ENCODE measurements at regions not wholly inside any gene's neighbourhood (a gene's known extent, or its start where the extent isn't known, plus 50 kb on each side); places are given as distances from the start of the nearest gene placed in this dataset.

- Histone ChIP-seq H3K27ac (ENCODE audit: low read depth, low read length) (no peak overlapping the region), H3K27me3 (ENCODE audit: insufficient read depth, low read length, poor library complexity, severe bottlenecking) (no peaks in the 10 kb centered on the region), H3K4me3 (ENCODE audit: low read length) (no peak overlapping the region), H3K9me3 (ENCODE audit: low read length) (no peaks in the 10 kb centered on the region), H3K4me1 (ENCODE audit: insufficient read depth, low read length) (no peaks in the 10 kb centered on the region), H3K36me3 (ENCODE audit: insufficient read depth, low read length) (no peaks in the 10 kb centered on the region)
- ChIA-PET POLR2A (no interaction called here), CTCF (no interaction called here)
- DNase-seq = no peak
- no peak overlapping the region for H3K4me3 Mint-ChIP-seq
- no peaks in the 10 kb centered on the region for H3K4me1 Mint-ChIP-seq
- H3K27ac Mint-ChIP-seq = no peak overlapping the region
- peaks cover 2 to 4% of the 10 kb centered on the region in 2 donors for H3K27me3 Mint-ChIP-seq
- no peaks in the 10 kb centered on the region for H3K36me3 Mint-ChIP-seq
- no peaks in the 10 kb centered on the region for H3K9me3 Mint-ChIP-seq
Measured at GRCh38 chr6:40116832-40117231, 182.6 kb upstream of the MOCS1 start.

- no peak overlapping the region for H3K4me3 ChIP-seq (ENCODE audit: low read length)
- H3K4me1 ChIP-seq (ENCODE audit: insufficient read depth, low read length) = no peaks in the 10 kb centered on the region
- CTCF ChIA-PET = no interaction called here
- POLR2A ChIA-PET = no interaction called here
- no peaks in the 10 kb centered on the region for H3K36me3 ChIP-seq (ENCODE audit: insufficient read depth, low read length)
- no peak for DNase-seq
- Mint-ChIP-seq H3K36me3 (no peaks in the 10 kb centered on the region), H3K4me3 (no peak overlapping the region), H3K9me3 (peaks cover 0 to 3% (median 3%) of the 10 kb centered on the region in 5 donors), H3K27me3 (peaks cover 2 to 4% of the 10 kb centered on the region in 2 donors), H3K4me1 (no peaks in the 10 kb centered on the region), H3K27ac (no peak overlapping the region)
- no peaks in the 10 kb centered on the region for H3K27me3 ChIP-seq (ENCODE audit: insufficient read depth, low read length, poor library complexity, severe bottlenecking)
- H3K9me3 ChIP-seq (ENCODE audit: low read length) = no peaks in the 10 kb centered on the region
- no peak overlapping the region for H3K27ac ChIP-seq (ENCODE audit: low read depth, low read length)
Measured at GRCh38 chr6:40112350-40112749, 178.1 kb upstream of the MOCS1 start.

- ChIA-PET CTCF (no interaction called here), POLR2A (no interaction called here)
- no peak overlapping the region for H3K4me3 ChIP-seq (ENCODE audit: low read length)
- H3K4me3 Mint-ChIP-seq = no peak overlapping the region
- H3K27me3 Mint-ChIP-seq = peaks cover 4% of the 10 kb centered on the region in 2 donors
- no peaks in the 10 kb centered on the region for H3K4me1 ChIP-seq (ENCODE audit: insufficient read depth, low read length)
- H3K27ac ChIP-seq (ENCODE audit: low read depth, low read length) = no peak overlapping the region
- H3K9me3 Mint-ChIP-seq = peaks cover 0 to 3% (median 3%) of the 10 kb centered on the region in 5 donors
- no peaks in the 10 kb centered on the region for H3K36me3 ChIP-seq (ENCODE audit: insufficient read depth, low read length)
- no peaks in the 10 kb centered on the region for H3K9me3 ChIP-seq (ENCODE audit: low read length)
- no peak overlapping the region for H3K27ac Mint-ChIP-seq
- H3K4me1 Mint-ChIP-seq = no peaks in the 10 kb centered on the region
- H3K27me3 ChIP-seq (ENCODE audit: insufficient read depth, low read length, poor library complexity, severe bottlenecking) = no peaks in the 10 kb centered on the region
- no peak for DNase-seq
- H3K36me3 Mint-ChIP-seq = no peaks in the 10 kb centered on the region
Measured at GRCh38 chr6:40108736-40109135, 174.5 kb upstream of the MOCS1 start.

- DNase-seq = no peak
- Mint-ChIP-seq H3K27me3 (peaks cover 0 to 4% of the 10 kb centered on the region in 2 donors), H3K4me1 (no peaks in the 10 kb centered on the region), H3K9me3 (peaks cover 0 to 6% (median 3%) of the 10 kb centered on the region in 5 donors), H3K4me3 (no peak overlapping the region), H3K36me3 (no peaks in the 10 kb centered on the region), H3K27ac (no peak overlapping the region)
- Histone ChIP-seq H3K27ac (ENCODE audit: low read depth, low read length) (no peak overlapping the region), H3K27me3 (ENCODE audit: insufficient read depth, low read length, poor library complexity, severe bottlenecking) (no peaks in the 10 kb centered on the region), H3K4me1 (ENCODE audit: insufficient read depth, low read length) (no peaks in the 10 kb centered on the region), H3K9me3 (ENCODE audit: low read length) (no peaks in the 10 kb centered on the region), H3K36me3 (ENCODE audit: insufficient read depth, low read length) (no peaks in the 10 kb centered on the region), H3K4me3 (ENCODE audit: low read length) (no peak overlapping the region)
- ChIA-PET CTCF (interaction anchor here (1.7 kb wide), 1 partner anchor 9 kb away, joined by 3 read pairs; no protein-coding TSS in a partner anchor), POLR2A (no interaction called here)
Measured at GRCh38 chr6:40106840-40107239, 172.6 kb upstream of the MOCS1 start.

GRCh38 chr6:40098774-40099173 lies 164.5 kb upstream of the MOCS1 start:
- no peaks in the 10 kb centered on the region for H3K9me3 ChIP-seq (ENCODE audit: low read length)
- H3K4me3 Mint-ChIP-seq = no peak overlapping the region
- peaks cover 3 to 6% of the 10 kb centered on the region in 2 donors for H3K27me3 Mint-ChIP-seq
- DNase-seq = no peak
- CTCF ChIA-PET = no interaction called here
- no peaks in the 10 kb centered on the region for H3K4me1 Mint-ChIP-seq
- POLR2A ChIA-PET = no interaction called here
- H3K4me3 ChIP-seq (ENCODE audit: low read length) = no peak overlapping the region
- H3K36me3 ChIP-seq (ENCODE audit: insufficient read depth, low read length) = no peaks in the 10 kb centered on the region
- H3K9me3 Mint-ChIP-seq = peaks cover 0 to 5% (median 0%) of the 10 kb centered on the region in 5 donors
- no peak overlapping the region for H3K27ac Mint-ChIP-seq
- H3K36me3 Mint-ChIP-seq = no peaks in the 10 kb centered on the region
- no peaks in the 10 kb centered on the region for H3K27me3 ChIP-seq (ENCODE audit: insufficient read depth, low read length, poor library complexity, severe bottlenecking)
- H3K4me1 ChIP-seq (ENCODE audit: insufficient read depth, low read length) = no peaks in the 10 kb centered on the region
- H3K27ac ChIP-seq (ENCODE audit: low read depth, low read length) = no peak overlapping the region

GRCh38 chr6:40097590-40097989 lies 163.3 kb upstream of the MOCS1 start:
- Histone ChIP-seq H3K4me3 (ENCODE audit: low read length) (no peak overlapping the region), H3K27ac (ENCODE audit: low read depth, low read length) (no peak overlapping the region), H3K9me3 (ENCODE audit: low read length) (no peaks in the 10 kb centered on the region), H3K27me3 (ENCODE audit: insufficient read depth, low read length, poor library complexity, severe bottlenecking) (no peaks in the 10 kb centered on the region), H3K36me3 (ENCODE audit: insufficient read depth, low read length) (no peaks in the 10 kb centered on the region), H3K4me1 (ENCODE audit: insufficient read depth, low read length) (no peaks in the 10 kb centered on the region)
- Mint-ChIP-seq H3K36me3 (no peaks in the 10 kb centered on the region), H3K9me3 (peaks cover 0 to 5% (median 0%) of the 10 kb centered on the region in 5 donors), H3K4me3 (no peak overlapping the region), H3K27me3 (peaks cover 3 to 6% of the 10 kb centered on the region in 2 donors), H3K27ac (no peak overlapping the region), H3K4me1 (no peaks in the 10 kb centered on the region)
- POLR2A ChIA-PET = no interaction called here
- DNase-seq = no peak
- CTCF ChIA-PET = interaction anchor here (1.2 kb wide), 1 partner anchor 9 kb away, joined by 3 read pairs; no protein-coding TSS in a partner anchor

- Histone ChIP-seq H3K4me3 (ENCODE audit: low read length) (no peak overlapping the region), H3K27ac (ENCODE audit: low read depth, low read length) (no peak overlapping the region), H3K36me3 (ENCODE audit: insufficient read depth, low read length) (no peaks in the 10 kb centered on the region), H3K27me3 (ENCODE audit: insufficient read depth, low read length, poor library complexity, severe bottlenecking) (no peaks in the 10 kb centered on the region), H3K4me1 (ENCODE audit: insufficient read depth, low read length) (no peaks in the 10 kb centered on the region), H3K9me3 (ENCODE audit: low read length) (no peaks in the 10 kb centered on the region)
- Mint-ChIP-seq H3K36me3 (no peaks in the 10 kb centered on the region), H3K9me3 (no peaks in the 10 kb centered on the region), H3K27me3 (peaks cover 0 to 2% of the 10 kb centered on the region in 2 donors), H3K27ac (no peak overlapping the region), H3K4me3 (no peak overlapping the region), H3K4me1 (no peaks in the 10 kb centered on the region)
- DNase-seq = no peak
- ChIA-PET CTCF (no interaction called here), POLR2A (no interaction called here)
Measured at GRCh38 chr6:40083141-40083920, 149.1 kb upstream of the MOCS1 start.

GRCh38 chr6:40082278-40083043 lies 148.2 kb upstream of the MOCS1 start:
- CTCF ChIA-PET = no interaction called here
- Mint-ChIP-seq H3K27ac (no peak overlapping the region), H3K27me3 (peaks cover 2 to 5% of the 10 kb centered on the region in 2 donors), H3K36me3 (no peaks in the 10 kb centered on the region), H3K9me3 (no peaks in the 10 kb centered on the region), H3K4me3 (no peak overlapping the region), H3K4me1 (no peaks in the 10 kb centered on the region)
- no peaks in the 10 kb centered on the region for H3K4me1 ChIP-seq (ENCODE audit: insufficient read depth, low read length)
- H3K9me3 ChIP-seq (ENCODE audit: low read length) = no peaks in the 10 kb centered on the region
- H3K36me3 ChIP-seq (ENCODE audit: insufficient read depth, low read length) = no peaks in the 10 kb centered on the region
- H3K27ac ChIP-seq (ENCODE audit: low read depth, low read length) = no peak overlapping the region
- H3K27me3 ChIP-seq (ENCODE audit: insufficient read depth, low read length, poor library complexity, severe bottlenecking) = no peaks in the 10 kb centered on the region
- H3K4me3 ChIP-seq (ENCODE audit: low read length) = no peak overlapping the region
- POLR2A ChIA-PET = no interaction called here
- DNase-seq = no peak

Data from CD8-positive, alpha-beta memory T cell (primary cell).